ENCODE measurements at regions not wholly inside any gene's neighbourhood (a gene's known extent, or its start where the extent isn't known, plus 50 kb on each side); places are given as distances from the start of the nearest gene placed in this dataset.
A peak's percentile ranks its signal among the peaks of the same experiment; 100 is the strongest.

- TF ChIP-seq TFDP1 (CRISPR knock-in tag; IDR thresholded peaks at IDR 0.05; ENCODE audit: borderline replicate concordance) = peak; percentile 77; the same call in 1 of the 2 replicates
- TF ChIP-seq ZNF12 (CRISPR knock-in tag; IDR thresholded peaks at IDR 0.05) = peak; percentile 86; the same call in 1 of the 2 replicates
- TF ChIP-seq NFYB (CRISPR knock-in tag; IDR thresholded peaks at IDR 0.05) = 0 out of 2 replicates have a peak, but pooled peaks have one; percentile 19
- TF ChIP-seq ATF3 (CRISPR knock-in tag; IDR thresholded peaks at IDR 0.05) = peak; percentile 61
- no peak for TF ChIP-seq NFE2 (CRISPR knock-in tag; IDR thresholded peaks at IDR 0.05)
- TF ChIP-seq ZNF576 (CRISPR knock-in tag; IDR thresholded peaks at IDR 0.05) = 0 out of 2 replicates have a peak, but pooled peaks have one; percentile 34
- peak; percentile 96 for TF ChIP-seq ZNF414 (CRISPR knock-in tag; IDR thresholded peaks at IDR 0.05)
- TF ChIP-seq ATF4 (CRISPR knock-in tag; IDR thresholded peaks at IDR 0.05) = peak in 1 of 2 experiments; percentile 98; a peak in 2 of 4 replicates
- no peak for TF ChIP-seq POLR2AphosphoS2 (IDR thresholded peaks at IDR 0.05; ENCODE audit: low read depth, low read length)
- peak; percentile 64; the same call in 1 of the 2 replicates for TF ChIP-seq ZNF138 (CRISPR knock-in tag; IDR thresholded peaks at IDR 0.05; ENCODE audit: low read depth)
- peak; percentile 75 for TF ChIP-seq ZFP36L1 (CRISPR knock-in tag; IDR thresholded peaks at IDR 0.05)
- TF ChIP-seq CREM (IDR thresholded peaks at IDR 0.05) = peak; percentile 67
- TF ChIP-seq CREM (CRISPR knock-in tag; IDR thresholded peaks at IDR 0.05) = no peak
- peak; percentile 45; the same call in 1 of the 2 replicates for TF ChIP-seq DDIT3 (CRISPR knock-in tag; IDR thresholded peaks at IDR 0.05)
- TF ChIP-seq REPIN1 (CRISPR knock-in tag; IDR thresholded peaks at IDR 0.05; ENCODE audit: borderline replicate concordance, low read depth) = peak; percentile 79; the same call in 1 of the 2 replicates
- TF ChIP-seq ELF4 (CRISPR knock-in tag; IDR thresholded peaks at IDR 0.05; ENCODE audit: borderline replicate concordance) = 0 out of 2 replicates have a peak, but pooled peaks have one; percentile 64
- 0 out of 2 replicates have a peak, but pooled peaks have one; percentile 43 for TF ChIP-seq CENPBD1 (CRISPR knock-in tag; IDR thresholded peaks at IDR 0.05; ENCODE audit: borderline replicate concordance, low read depth)
- peak; percentile 51 for TF ChIP-seq PCBP2 (optimal IDR thresholded peaks at IDR 0.05; ENCODE audit: low read depth, low read length, poor library complexity, severe bottlenecking)
- TF ChIP-seq ZNF331 (CRISPR knock-in tag; IDR thresholded peaks at IDR 0.05) = peak; percentile 89
- no peak for TF ChIP-seq ZNF234 (CRISPR knock-in tag; conservative IDR thresholded peaks at IDR 0.05)
Measured at GRCh38 chr14:34035177-34035933, 84.5 kb upstream of the EGLN3 start (continued).

All from HepG2 (cell line).